Pancreas (tissue), 10 donors: ENCODE measurements at regions not wholly inside any gene's neighbourhood (a gene's known extent, or its start where the extent isn't known, plus 50 kb on each side); places are given as distances from the start of the nearest gene placed in this dataset.
A peak's percentile ranks its signal among the peaks of the same experiment; 100 is the strongest.

ENCODE experiments used
- ATAC-seq, 4 donors: fragments of 200-7000 bp; cut with Tn5 transposase; one replicate each; pipeline versions ENCODE4 v1.8.0 to v1.9.1; 2020; ENCODE audit warnings: mild to moderate bottlenecking in 4 of 4, moderate library complexity in 4 of 4
- DNase-seq, 6 donors: peaks; one replicate each; pipeline ENCODE4 v3.0.0-alpha.2; 2020
- FAIRE-seq: peaks from 2 replicates; lab custom pipeline; 2012; peaks lifted over from hg19 to GRCh38; lab: Jason Lieb, UNC
- H3K27ac ChIP-seq, 4 donors: fragments of 200-600 bp; sonication (generic); 1 replicate in 3 of 4; 2 replicates in 1 of 4; pipeline versions ENCODE4 v1.5.0 to v1.8.0; 2020
- H3K27me3 ChIP-seq, 4 donors: fragments of 200-600 bp; one replicate each; pipeline ENCODE4 v1.8.0; 2021
- H3K36me3 ChIP-seq, 3 donors: fragments of 200-600 bp; sonication (generic) in 1 of 3; one replicate each; pipeline versions ENCODE4 v1.5.0 to v1.8.0; 2020 to 2021
- H3K4me1 ChIP-seq, 3 donors: fragments of 200-600 bp; one replicate each; pipeline ENCODE4 v1.8.0; 2021
- H3K4me3 ChIP-seq, 4 donors: fragments of 200-600 bp; sonication (generic) in 2 of 4; one replicate each; pipeline versions ENCODE4 v1.5.0 to v1.8.0; 2020 to 2021
- H3K9me3 ChIP-seq, 4 donors: fragments of 200-600 bp; one replicate each; pipeline ENCODE4 v1.8.0; 2021
- WGBS, 2 donors: extraction: QIAGEN DNeasy Blood & Tissue Kit; methylation state at CpG; one replicate each; pipeline ENCODE4 v1.1.7; 2013; 5-methylcytosine and 5-hydroxymethylcytosine counted together
- intact Hi-C, 3 donors: fragments of 100-400 bp; cut with DNase I; formaldehyde crosslinking; loops; one replicate each; pipeline versions ENCODE4 v1.11.1 to v1.14.2; 2022
- TF ChIP-seq, protein P1 (sequence below), 4 donors: fragments of 200-600 bp; sonication (generic) in 3 of 4; IDR thresholded peaks; one replicate each; pipeline versions ENCODE4 v1.5.0 to v1.8.0; 2021; ENCODE audit warnings: antibody characterized with exemption in 4 of 4
- donor health status: healthy with polysubstance abuse.
- donor health status: DM: no; HTN: no; CAD: no; lungs with moderate emphysema.
- donor health status: DM: no; HTN: no; CAD: no.
- donor health status: control.
- donor health status: control.
- donor health status: Bipolar disorder and iron deficiency.
- donor health status: DM: yes; HTN: yes; CAD: no.
- donor health status: DM: no; HTN: no; CAD: no.
- donor health status: DM: no; HTN: no; CAD: no.
- donor health status: DM: yes; HTN: yes; CAD: no.

DNA sequence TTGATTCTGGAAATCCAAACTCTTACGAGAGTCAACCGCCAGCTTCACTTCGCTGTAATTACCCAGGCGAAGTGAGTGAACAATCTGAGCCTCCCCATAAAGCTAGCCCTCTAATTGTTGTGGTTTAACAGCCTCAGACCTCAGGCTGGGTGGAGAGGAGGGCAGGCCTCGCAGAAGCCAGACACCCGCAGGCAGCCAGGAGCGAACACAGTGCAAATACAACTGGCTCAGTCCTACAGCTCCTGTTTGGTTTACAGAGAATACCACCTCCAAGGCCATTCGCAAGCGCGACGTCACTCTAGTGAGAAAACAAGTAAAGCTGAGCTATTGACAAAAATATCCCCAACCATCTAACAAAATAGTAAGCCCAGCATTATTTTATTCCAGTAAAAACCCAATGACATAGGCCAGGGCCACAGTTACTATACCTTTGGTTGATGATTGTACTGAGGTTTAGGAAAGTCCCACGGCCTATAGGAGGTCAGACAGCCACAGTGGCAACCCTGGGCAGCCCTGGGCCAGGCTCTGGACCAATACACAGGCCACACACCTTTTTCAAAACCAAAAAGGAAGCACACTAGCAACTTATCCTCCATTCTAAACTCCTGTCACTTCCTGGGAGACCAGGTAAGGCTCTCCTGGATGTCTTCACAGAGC lies 163.3 kb downstream of the ETS2 start:
- intact Hi-C loops: no loop called here
- FAIRE-seq (no peak), DNase-seq (no peak), ATAC-seq (no peak)
- Histone ChIP-seq H3K27me3 (no peaks in the 10 kb centered on the region), H3K27ac (no peak overlapping the region), H3K4me1 (no peaks in the 10 kb centered on the region), H3K9me3 (no peaks in the 10 kb centered on the region), H3K36me3 (no peaks in the 10 kb centered on the region), H3K4me3 (no peak overlapping the region)
- WGBS, 2 donors: 67 to 72% methylated on average over 12 of the region's 12 CpGs
- TF ChIP-seq, protein P1, sequence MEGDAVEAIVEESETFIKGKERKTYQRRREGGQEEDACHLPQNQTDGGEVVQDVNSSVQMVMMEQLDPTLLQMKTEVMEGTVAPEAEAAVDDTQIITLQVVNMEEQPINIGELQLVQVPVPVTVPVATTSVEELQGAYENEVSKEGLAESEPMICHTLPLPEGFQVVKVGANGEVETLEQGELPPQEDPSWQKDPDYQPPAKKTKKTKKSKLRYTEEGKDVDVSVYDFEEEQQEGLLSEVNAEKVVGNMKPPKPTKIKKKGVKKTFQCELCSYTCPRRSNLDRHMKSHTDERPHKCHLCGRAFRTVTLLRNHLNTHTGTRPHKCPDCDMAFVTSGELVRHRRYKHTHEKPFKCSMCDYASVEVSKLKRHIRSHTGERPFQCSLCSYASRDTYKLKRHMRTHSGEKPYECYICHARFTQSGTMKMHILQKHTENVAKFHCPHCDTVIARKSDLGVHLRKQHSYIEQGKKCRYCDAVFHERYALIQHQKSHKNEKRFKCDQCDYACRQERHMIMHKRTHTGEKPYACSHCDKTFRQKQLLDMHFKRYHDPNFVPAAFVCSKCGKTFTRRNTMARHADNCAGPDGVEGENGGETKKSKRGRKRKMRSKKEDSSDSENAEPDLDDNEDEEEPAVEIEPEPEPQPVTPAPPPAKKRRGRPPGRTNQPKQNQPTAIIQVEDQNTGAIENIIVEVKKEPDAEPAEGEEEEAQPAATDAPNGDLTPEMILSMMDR (IDR thresholded peaks at IDR 0.05): no peak

DNA sequence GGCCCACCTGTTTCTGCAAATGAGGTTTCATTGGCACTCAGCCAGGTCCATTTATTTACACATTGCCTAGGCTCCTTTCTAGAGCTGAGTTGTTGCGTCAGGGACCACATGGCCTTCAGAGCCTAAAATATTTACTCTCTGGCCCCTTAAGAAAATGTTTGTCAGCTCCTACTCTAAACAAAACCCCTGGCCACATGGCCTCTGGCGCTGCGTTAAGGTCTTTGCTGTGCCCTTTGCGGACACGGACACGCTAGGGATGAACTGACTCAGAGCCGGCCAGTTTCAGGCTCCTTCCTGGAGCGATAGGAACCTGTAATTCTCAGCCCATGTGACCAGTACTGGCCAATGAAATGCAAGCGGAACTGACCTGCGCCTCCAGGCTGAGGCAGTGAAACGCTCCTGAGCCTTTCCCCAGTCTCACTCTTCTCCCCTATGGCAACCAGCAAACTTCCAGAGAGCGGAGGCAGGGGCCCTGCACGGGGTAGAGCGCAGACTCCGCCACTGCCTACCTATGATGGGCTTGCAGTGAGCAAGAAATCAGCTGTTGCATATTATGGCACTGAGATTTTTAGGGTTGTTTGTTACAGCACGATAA lies 160.3 kb downstream of the ETS2 start:
- Histone ChIP-seq H3K27me3 (no peaks in the 10 kb centered on the region), H3K36me3 (no peaks in the 10 kb centered on the region), H3K4me1 (no peaks in the 10 kb centered on the region), H3K4me3 (peak overlapping the region in 2 of 4 donors; percentile 19 to 23), H3K27ac (peak overlapping the region; percentile 14 to 70 (median 60)), H3K9me3 (no peaks in the 10 kb centered on the region)
- TF ChIP-seq, protein P1 (IDR thresholded peaks at IDR 0.05): no peak
- DNase-seq (peak; percentile 74 to 85 (median 82)), ATAC-seq (peak; percentile 99 to 100 (median 100)), FAIRE-seq (no peak)
- intact Hi-C loops: no loop called here
- 23 to 25% methylated on average over 16 of the region's 16 CpGs for WGBS, 2 donors

DNA sequence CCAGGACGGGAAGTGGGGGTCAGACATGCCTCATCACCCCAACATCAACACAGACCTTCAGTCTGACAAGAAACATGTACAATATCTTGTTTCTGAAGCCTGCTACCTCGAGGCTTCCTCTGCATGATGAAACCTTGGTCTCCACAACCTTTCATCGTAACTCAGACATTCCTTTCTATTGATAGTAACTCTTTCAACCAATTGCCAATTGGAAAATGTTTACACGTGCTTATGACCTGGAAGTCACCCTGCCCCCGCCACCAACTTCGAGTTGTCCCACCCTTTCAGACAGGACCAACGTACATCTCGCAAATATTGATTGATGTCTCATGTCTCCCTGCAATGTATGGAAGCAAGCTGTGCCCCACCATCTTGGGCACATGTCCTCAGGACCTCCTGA lies 159.5 kb downstream of the ETS2 start:
- Histone ChIP-seq H3K4me1 (no peaks in the 10 kb centered on the region), H3K4me3 (no peak overlapping the region), H3K36me3 (no peaks in the 10 kb centered on the region), H3K27ac (no peak overlapping the region), H3K27me3 (no peaks in the 10 kb centered on the region), H3K9me3 (no peaks in the 10 kb centered on the region)
- intact Hi-C loops: no loop called here
- ATAC-seq (no peak), FAIRE-seq (no peak), DNase-seq (no peak)
- TF ChIP-seq, protein P1 (IDR thresholded peaks at IDR 0.05): no peak
- 59 to 67% methylated on average over 8 of the region's 8 CpGs for WGBS, 2 donors

DNA sequence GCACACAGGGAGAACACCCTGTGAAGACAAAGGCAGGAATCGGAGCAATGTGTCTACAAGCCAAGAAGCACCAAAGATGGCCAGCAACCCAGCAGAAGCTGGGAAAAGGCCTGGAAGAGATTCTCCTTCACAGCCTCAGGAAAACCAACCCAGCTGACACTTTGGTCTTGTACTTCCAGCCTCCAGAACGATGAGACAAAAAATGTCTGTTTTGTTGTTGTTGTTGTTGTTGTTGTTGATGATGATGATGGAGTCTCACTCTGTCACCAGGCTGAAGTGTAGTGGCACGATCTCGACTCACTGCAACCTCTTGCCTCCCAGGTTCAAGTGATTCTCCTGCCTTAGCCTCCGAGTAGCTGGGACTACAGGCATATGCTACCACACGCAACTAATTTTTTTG lies 157.3 kb downstream of the ETS2 start:
- Histone ChIP-seq H3K27ac (no peak overlapping the region), H3K27me3 (no peaks in the 10 kb centered on the region), H3K9me3 (no peaks in the 10 kb centered on the region), H3K36me3 (no peaks in the 10 kb centered on the region), H3K4me3 (no peak overlapping the region), H3K4me1 (no peaks in the 10 kb centered on the region)
- DNase-seq (no peak), FAIRE-seq (no peak), ATAC-seq (no peak)
- intact Hi-C loops: no loop called here
- TF ChIP-seq, protein P1 (IDR thresholded peaks at IDR 0.05): no peak
- WGBS, 2 donors: 70 to 75% methylated on average over 6 of the region's 6 CpGs

DNA sequence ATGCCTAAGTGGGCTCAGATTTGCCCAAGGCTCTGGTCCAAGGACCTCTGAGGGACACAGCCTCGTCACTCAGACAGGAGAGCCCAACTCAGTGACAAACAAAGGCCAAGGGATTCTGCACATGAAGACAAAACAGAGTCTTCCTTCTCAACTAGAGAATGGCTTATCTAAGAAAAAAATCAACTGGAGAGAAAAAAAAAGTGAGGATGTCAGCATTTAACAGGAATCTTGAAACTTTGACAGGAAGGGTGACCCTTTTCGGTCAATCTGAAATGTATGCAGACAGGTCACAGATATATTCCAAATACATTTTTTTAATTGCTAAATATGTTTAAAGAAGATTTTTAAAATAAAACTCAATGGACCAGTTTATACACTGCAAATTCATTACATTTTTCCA lies 154.5 kb downstream of the ETS2 start:
- peaks cover 0 to 9% (median 0%) of the 10 kb centered on the region in 3 donors for H3K4me1 ChIP-seq
- WGBS, 2 donors: 93 to 97% methylated on average over 2 of the region's 2 CpGs
- no peaks in the 10 kb centered on the region for H3K36me3 ChIP-seq
- TF ChIP-seq, protein P1 (IDR thresholded peaks at IDR 0.05): no peak
- no peaks in the 10 kb centered on the region for H3K27me3 ChIP-seq
- no peak overlapping the region for H3K27ac ChIP-seq
- ATAC-seq (no peak), DNase-seq (no peak), FAIRE-seq (no peak)
- no peaks in the 10 kb centered on the region for H3K9me3 ChIP-seq
- H3K4me3 ChIP-seq: no peak overlapping the region
- intact Hi-C loops: no loop called here
